ENCODE measurements at regions not wholly inside any gene's neighbourhood (a gene's known extent, or its start where the extent isn't known, plus 50 kb on each side); places are given as distances from the start of the nearest gene placed in this dataset.

DNA sequence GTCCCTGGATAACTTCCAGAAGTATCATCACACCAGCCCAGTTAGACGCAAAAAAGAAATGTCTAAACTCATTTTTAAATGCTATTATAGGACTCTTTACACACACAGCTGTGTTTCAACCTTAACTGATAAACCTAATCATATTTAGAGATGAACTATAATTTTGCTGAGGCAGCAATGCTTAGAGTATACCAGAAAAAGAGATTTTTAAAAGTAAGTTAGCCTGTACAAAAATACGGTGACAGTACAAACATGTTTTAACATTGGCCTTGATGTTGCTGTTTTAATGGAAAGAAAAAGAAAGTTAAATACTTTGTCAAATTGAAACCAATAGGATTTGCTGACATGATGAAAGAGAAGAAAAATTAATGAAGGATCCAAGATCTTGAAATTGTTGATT, 1341.2 kb upstream of the CDH6 start:
- H4K20me1 ChIP-seq (ENCODE audit: insufficient read depth) = no peaks in the 10 kb centered on the region
- ChIA-PET POLR2A (no interaction called here), CTCF (no interaction called here)
- H3K4me3 ChIP-seq (ENCODE audit: low read depth in 2 of 2, low read length in 1 of 2) = no peak overlapping the region
- H3K79me2 ChIP-seq (ENCODE audit: insufficient read depth) = no peaks in the 10 kb centered on the region
- no peak overlapping the region for H3K27ac ChIP-seq (ENCODE audit: low read depth in 2 of 2, low read length in 1 of 2)
- H3K4me2 ChIP-seq = no peak overlapping the region
- no peaks in the 10 kb centered on the region for H3K9me2 ChIP-seq
- no peaks in the 10 kb centered on the region for H3K36me3 ChIP-seq (replicated peaks in 1 of 2; ENCODE audit: control insufficient read depth in 1 of 2, insufficient read depth in 2 of 2, low read length in 1 of 2)
- TF ChIP-seq CHD2 (IDR thresholded peaks at IDR 0.05; ENCODE audit: low read length, partially characterized antibody) (no peak), EP300 (IDR thresholded peaks at IDR 0.05; ENCODE audit: borderline replicate concordance in 1 of 2, low read depth in 1 of 2, low read length in 1 of 2) (no peak), FOXJ3 (CRISPR knock-in tag; IDR thresholded peaks at IDR 0.05) (no peak), TEAD4 (IDR thresholded peaks at IDR 0.05; ENCODE audit: borderline replicate concordance, insufficient read depth) (no peak), FOSL2 (IDR thresholded peaks at IDR 0.05; ENCODE audit: borderline replicate concordance, low read depth) (no peak), TCF12 (IDR thresholded peaks at IDR 0.05) (no peak), YY1 (IDR thresholded peaks at IDR 0.05; ENCODE audit: low read depth) (no peak), NFIC (IDR thresholded peaks at IDR 0.05; ENCODE audit: borderline replicate concordance) (no peak), EZH2phosphoT487 (IDR thresholded peaks at IDR 0.05; ENCODE audit: borderline replicate concordance, low read depth) (no peak), JUND (IDR thresholded peaks at IDR 0.05) (no peak), GABPA (IDR thresholded peaks at IDR 0.05; ENCODE audit: low read depth) (no peak), RXRA (IDR thresholded peaks at IDR 0.05; ENCODE audit: borderline replicate concordance, low read depth) (no peak), ZBTB33 (IDR thresholded peaks at IDR 0.05; ENCODE audit: borderline replicate concordance, low read depth) (no peak), SMC3 (IDR thresholded peaks at IDR 0.05; ENCODE audit: low read depth, low read length) (no peak), MEF2A (IDR thresholded peaks at IDR 0.05; ENCODE audit: borderline replicate concordance, low read depth) (no peak), SIN3A (IDR thresholded peaks at IDR 0.05; ENCODE audit: borderline replicate concordance, low read depth, low read length) (no peak), RAD21 (IDR thresholded peaks at IDR 0.05; ENCODE audit: low read length) (no peak), POLR2AphosphoS5 (IDR thresholded peaks at IDR 0.05; ENCODE audit: low read depth, low read length) (no peak)
- TF ChIP-seq, protein P1, sequence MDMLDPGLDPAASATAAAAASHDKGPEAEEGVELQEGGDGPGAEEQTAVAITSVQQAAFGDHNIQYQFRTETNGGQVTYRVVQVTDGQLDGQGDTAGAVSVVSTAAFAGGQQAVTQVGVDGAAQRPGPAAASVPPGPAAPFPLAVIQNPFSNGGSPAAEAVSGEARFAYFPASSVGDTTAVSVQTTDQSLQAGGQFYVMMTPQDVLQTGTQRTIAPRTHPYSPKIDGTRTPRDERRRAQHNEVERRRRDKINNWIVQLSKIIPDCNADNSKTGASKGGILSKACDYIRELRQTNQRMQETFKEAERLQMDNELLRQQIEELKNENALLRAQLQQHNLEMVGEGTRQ (IDR thresholded peaks at IDR 0.05; ENCODE audit: borderline replicate concordance, low read depth, low read length) = no peak
- H3K9ac ChIP-seq = no peak overlapping the region
- no peak for DNase-seq
- no peak overlapping the region for H2AFZ ChIP-seq (ENCODE audit: low read depth)
- H3F3A ChIP-seq (replicated peaks; ENCODE audit: insufficient read depth) = no peaks in the 10 kb centered on the region
- H3K27me3 ChIP-seq (ENCODE audit: insufficient read depth) = no peaks in the 10 kb centered on the region
- WGBS (ENCODE audit: low lambda C conversion rate) = 32% methylated on average over 2 of the region's 2 CpGs
- H3K9me3 ChIP-seq = no peaks in the 10 kb centered on the region
- no peaks in the 10 kb centered on the region for H3K4me1 ChIP-seq (ENCODE audit: control insufficient read depth in 1 of 2, insufficient read depth in 2 of 2, low read depth in 1 of 2, low read length in 1 of 2)

All from SK-N-SH (cell line).